HL-60 (cell line): ENCODE measurements at regions not wholly inside any gene's neighbourhood (a gene's known extent, or its start where the extent isn't known, plus 50 kb on each side); places are given as distances from the start of the nearest gene placed in this dataset.

Experiments
- CTCF ChIP-seq: IDR thresholded peaks from one replicate; pipeline ENCODE4 v1.5.1; 2011; ENCODE audit warnings: low read length, control low read depth, inconsistent platforms; ENCODE audit not compliant: insufficient read depth
- GABPA ChIP-seq: IDR thresholded peaks from 2 replicates; pipeline ENCODE4 v1.6.1; 2012; ENCODE audit warnings: low read depth
- POLR2AphosphoS5 ChIP-seq: IDR thresholded peaks from 2 replicates; pipeline ENCODE4 v1.6.1; 2012; ENCODE audit warnings: low read depth
- TF ChIP-seq, protein P1 (sequence below): IDR thresholded peaks from 2 replicates; pipeline ENCODE4 v1.6.1; 2012; ENCODE audit warnings: low read depth; ENCODE audit not compliant: insufficient replicate concordance

DNA sequence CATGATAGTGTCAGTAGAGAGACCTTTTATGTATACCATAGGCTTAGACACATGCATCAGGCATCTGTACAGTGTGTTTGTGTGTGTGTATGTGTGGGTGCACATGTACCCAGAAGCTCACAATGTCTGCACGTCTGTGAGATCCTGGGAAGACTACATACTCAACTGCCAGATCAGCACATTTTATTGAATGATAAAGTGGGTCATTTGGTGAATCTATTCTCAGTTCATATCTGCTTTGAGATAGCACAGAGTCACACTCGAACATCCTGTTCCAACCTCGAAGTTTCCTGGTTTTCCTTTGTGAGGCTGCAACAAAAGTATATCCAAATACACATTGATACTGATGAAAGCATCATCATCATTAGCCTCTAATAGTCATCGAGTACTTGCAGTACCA, 63.6 kb downstream of the MAF start:
- TF ChIP-seq GABPA (no peak), CTCF (no peak), POLR2AphosphoS5 (no peak)
- TF ChIP-seq, protein P1, sequence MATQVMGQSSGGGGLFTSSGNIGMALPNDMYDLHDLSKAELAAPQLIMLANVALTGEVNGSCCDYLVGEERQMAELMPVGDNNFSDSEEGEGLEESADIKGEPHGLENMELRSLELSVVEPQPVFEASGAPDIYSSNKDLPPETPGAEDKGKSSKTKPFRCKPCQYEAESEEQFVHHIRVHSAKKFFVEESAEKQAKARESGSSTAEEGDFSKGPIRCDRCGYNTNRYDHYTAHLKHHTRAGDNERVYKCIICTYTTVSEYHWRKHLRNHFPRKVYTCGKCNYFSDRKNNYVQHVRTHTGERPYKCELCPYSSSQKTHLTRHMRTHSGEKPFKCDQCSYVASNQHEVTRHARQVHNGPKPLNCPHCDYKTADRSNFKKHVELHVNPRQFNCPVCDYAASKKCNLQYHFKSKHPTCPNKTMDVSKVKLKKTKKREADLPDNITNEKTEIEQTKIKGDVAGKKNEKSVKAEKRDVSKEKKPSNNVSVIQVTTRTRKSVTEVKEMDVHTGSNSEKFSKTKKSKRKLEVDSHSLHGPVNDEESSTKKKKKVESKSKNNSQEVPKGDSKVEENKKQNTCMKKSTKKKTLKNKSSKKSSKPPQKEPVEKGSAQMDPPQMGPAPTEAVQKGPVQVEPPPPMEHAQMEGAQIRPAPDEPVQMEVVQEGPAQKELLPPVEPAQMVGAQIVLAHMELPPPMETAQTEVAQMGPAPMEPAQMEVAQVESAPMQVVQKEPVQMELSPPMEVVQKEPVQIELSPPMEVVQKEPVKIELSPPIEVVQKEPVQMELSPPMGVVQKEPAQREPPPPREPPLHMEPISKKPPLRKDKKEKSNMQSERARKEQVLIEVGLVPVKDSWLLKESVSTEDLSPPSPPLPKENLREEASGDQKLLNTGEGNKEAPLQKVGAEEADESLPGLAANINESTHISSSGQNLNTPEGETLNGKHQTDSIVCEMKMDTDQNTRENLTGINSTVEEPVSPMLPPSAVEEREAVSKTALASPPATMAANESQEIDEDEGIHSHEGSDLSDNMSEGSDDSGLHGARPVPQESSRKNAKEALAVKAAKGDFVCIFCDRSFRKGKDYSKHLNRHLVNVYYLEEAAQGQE = no peak
